ENCODE measurements at regions not wholly inside any gene's neighbourhood (a gene's known extent, or its start where the extent isn't known, plus 50 kb on each side); places are given as distances from the start of the nearest gene placed in this dataset.

GRCh38 chr6:90859612-90860011 lies 272.7 kb upstream of the MAP3K7 start:
- Histone ChIP-seq H3K56ac (replicated peaks; ENCODE audit: insufficient read length, low read depth, low read length) (no peak overlapping the region), H4K91ac (replicated peaks; ENCODE audit: insufficient read length, low read length) (no peak overlapping the region), H2BK120ac (replicated peaks; ENCODE audit: low read depth, low read length) (no peak overlapping the region), H4K5ac (ENCODE audit: insufficient read length, low read depth, low read length) (no peak overlapping the region), H2BK15ac (ENCODE audit: low read length) (no peak overlapping the region), H2BK5ac (ENCODE audit: low read depth, low read length) (no peak overlapping the region), H2BK12ac (ENCODE audit: low read depth, low read length) (no peak overlapping the region), H2BK20ac (ENCODE audit: low read length) (no peak overlapping the region), H3K27me3 (replicated peaks in 1 of 4; ENCODE audit: control insufficient read depth in 3 of 4, extremely low read depth in 1 of 4, insufficient read depth in 3 of 4, low read length in 3 of 4) (no peaks in the 10 kb centered on the region), H3K23me2 (ENCODE audit: low read depth, low read length) (no peaks in the 10 kb centered on the region), H2AFZ (ENCODE audit: low read length) (0 out of 2 replicates have a peak overlapping the region, but pooled peaks have one; percentile 73), H3K4me1 (replicated peaks in 1 of 4; ENCODE audit: control insufficient read depth in 3 of 4, insufficient read depth in 4 of 4, low read length in 3 of 4) (no peaks in the 10 kb centered on the region), H3K23ac (ENCODE audit: insufficient read length) (no peak overlapping the region), H3K36me3 (ENCODE audit: control insufficient read depth in 2 of 4, insufficient read depth in 4 of 4, low read length in 3 of 4) (no peaks in the 10 kb centered on the region), H3K4ac (replicated peaks; ENCODE audit: insufficient read length, low read depth, low read length) (no peak overlapping the region), H3K79me1 (ENCODE audit: low read depth, low read length) (no peaks in the 10 kb centered on the region), H3K4me3 (ENCODE audit: extremely low read depth in 1 of 4, insufficient read depth in 2 of 4, low read depth in 3 of 4, low read length in 4 of 4) (no peak overlapping the region), H3K9ac (replicated peaks in 1 of 4; ENCODE audit: extremely low read depth in 1 of 4, low read depth in 3 of 4, low read length in 3 of 4) (no peak overlapping the region), H3K9me3 (ENCODE audit: insufficient read depth in 2 of 2, low read depth in 1 of 2, low read length in 1 of 2) (no peaks in the 10 kb centered on the region), H3K14ac (ENCODE audit: insufficient read length) (no peak overlapping the region), H3K79me2 (ENCODE audit: control insufficient read depth in 1 of 2, insufficient read depth in 2 of 2, low read length in 2 of 2) (no peaks in the 10 kb centered on the region), H4K20me1 (replicated peaks in 1 of 2; ENCODE audit: control insufficient read depth in 1 of 2, insufficient read depth in 2 of 2, low read length in 2 of 2) (no peaks in the 10 kb centered on the region), H3K18ac (ENCODE audit: extremely low read depth, low read length) (no peak overlapping the region), H2AK5ac (ENCODE audit: low read depth, low read length) (no peak overlapping the region), H3K4me2 (ENCODE audit: insufficient read depth in 1 of 2, low read depth in 2 of 2, low read length in 2 of 2) (no peak overlapping the region), H4K8ac (ENCODE audit: extremely low read depth, insufficient read depth, low read length) (no peak overlapping the region), H3K27ac (ENCODE audit: low read depth, low read length) (no peak overlapping the region)
- no peak for DNase-seq (ENCODE audit: low read depth in 1 of 2, low spot score in 2 of 2)
- ChIA-PET POLR2A (ENCODE audit: partially characterized antibody) (interaction anchor here (1.2 kb wide), 1 partner anchor 250 kb away, joined by 3 read pairs; no protein-coding TSS in a partner anchor), CTCF (ENCODE audit: partially characterized antibody) (interaction anchor here (0.6 to 2.2 kb wide), 9 partner anchors 10 to 350 kb away, joined by 3 to 7 read pairs (median 4); no protein-coding TSS in a partner anchor)
- 85% methylated on average over 6 of the region's 6 CpGs; no CpG with 5 or more reads in 1 of the 2 experiments for WGBS, 2 experiments (ENCODE audit: extremely low coverage in 1 of 2, insufficient coverage in 1 of 2, insufficient read length in 1 of 2, insufficient replicate concordance in 2 of 2, low coverage in 1 of 2, low lambda C conversion rate in 2 of 2, missing lambda C conversion rate in 1 of 2)
- no peak for FAIRE-seq
- TF ChIP-seq CHD1 (IDR thresholded peaks at IDR 0.05; ENCODE audit: low read depth, low read length) (no peak), HDAC6 (IDR thresholded peaks at IDR 0.05; ENCODE audit: low read depth, low read length) (no peak), ZNF274 (IDR thresholded peaks at IDR 0.05; ENCODE audit: borderline replicate concordance, extremely low read depth, low read length) (no peak), CTCF (IDR thresholded peaks at IDR 0.05; ENCODE audit: control extremely low read depth in 1 of 3, insufficient read depth in 1 of 3, low read depth in 1 of 3, low read length in 3 of 3) (peak in 2 of 3 experiments; percentile 17 to 19; a peak in 2 of 4 replicates), EGR1 (IDR thresholded peaks at IDR 0.05; ENCODE audit: borderline replicate concordance, low read depth, low read length) (no peak), RAD21 (IDR thresholded peaks at IDR 0.05 in 1 of 2, conservative IDR thresholded peaks at IDR 0.05 in 1 of 2; ENCODE audit: low read depth in 2 of 2, low read length in 2 of 2) (peak; percentile 31 to 49; a peak in 3 of 4 replicates), USF2 (IDR thresholded peaks at IDR 0.05; ENCODE audit: low read length) (no peak), KDM1A (IDR thresholded peaks at IDR 0.05; ENCODE audit: borderline replicate concordance, low read length) (no peak)

Data from H1 (cell line).